ENCODE measurements at regions not wholly inside any gene's neighbourhood (a gene's known extent, or its start where the extent isn't known, plus 50 kb on each side); places are given as distances from the start of the nearest gene placed in this dataset.
A peak's percentile ranks its signal among the peaks of the same experiment; 100 is the strongest.

DNA sequence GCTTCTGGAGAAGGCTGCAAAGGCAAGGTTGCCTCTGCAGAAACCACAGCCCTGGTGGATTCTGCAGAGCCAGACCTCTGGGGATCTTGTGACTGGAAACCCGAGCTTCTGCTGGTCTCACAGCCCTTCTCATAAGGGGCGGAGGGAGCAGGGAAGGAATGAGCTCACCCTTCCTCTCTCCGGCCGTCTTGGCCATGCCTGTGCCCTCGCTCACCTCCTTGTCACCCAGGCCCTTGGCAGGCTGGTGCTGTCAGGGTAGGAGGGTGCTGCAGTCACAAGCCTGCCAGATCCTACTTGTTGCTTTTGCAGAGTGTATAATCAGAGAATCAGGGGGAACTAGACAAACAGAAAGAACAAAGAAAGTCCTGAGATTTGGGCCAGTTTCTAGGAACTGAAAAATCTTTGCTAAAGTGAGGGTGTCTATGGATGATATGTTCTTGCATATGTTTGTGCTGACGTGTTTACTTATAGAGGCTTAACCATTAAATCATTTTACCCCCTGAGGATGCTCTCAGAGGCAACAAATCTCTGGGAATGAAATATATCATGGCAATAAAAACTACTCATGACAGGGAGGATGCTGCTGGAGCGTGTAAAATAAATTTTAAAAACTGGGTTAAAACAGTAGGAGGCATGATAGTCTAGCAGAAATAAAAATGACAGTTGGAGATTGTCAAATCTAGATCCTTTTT lies 244.9 kb upstream of the SOX4 start:
- Mint-ChIP-seq H3K36me3 (ENCODE audit: unreplicated experiment) (no peaks in the 10 kb centered on the region), H3K4me3 (ENCODE audit: unreplicated experiment) (no peak overlapping the region), H3K27me3 (ENCODE audit: unreplicated experiment) (peaks cover 5% of the 10 kb centered on the region), H3K4me1 (ENCODE audit: low read depth, unreplicated experiment) (peaks cover 15% of the 10 kb centered on the region), H3K9me3 (ENCODE audit: unreplicated experiment) (no peaks in the 10 kb centered on the region), H3K27ac (ENCODE audit: unreplicated experiment) (no peak overlapping the region)
- no peak for TF ChIP-seq CTCF (IDR thresholded peaks at IDR 0.05; ENCODE audit: partially characterized antibody, unreplicated experiment)
- peak; percentile 37 for DNase-seq

- Mint-ChIP-seq H3K27ac (ENCODE audit: unreplicated experiment) (no peak overlapping the region), H3K27me3 (ENCODE audit: unreplicated experiment) (peaks cover 5% of the 10 kb centered on the region)
These were observed 243.7 kb upstream of the SOX4 start for GRCh38 chr6:21349834-21350233.

DNA sequence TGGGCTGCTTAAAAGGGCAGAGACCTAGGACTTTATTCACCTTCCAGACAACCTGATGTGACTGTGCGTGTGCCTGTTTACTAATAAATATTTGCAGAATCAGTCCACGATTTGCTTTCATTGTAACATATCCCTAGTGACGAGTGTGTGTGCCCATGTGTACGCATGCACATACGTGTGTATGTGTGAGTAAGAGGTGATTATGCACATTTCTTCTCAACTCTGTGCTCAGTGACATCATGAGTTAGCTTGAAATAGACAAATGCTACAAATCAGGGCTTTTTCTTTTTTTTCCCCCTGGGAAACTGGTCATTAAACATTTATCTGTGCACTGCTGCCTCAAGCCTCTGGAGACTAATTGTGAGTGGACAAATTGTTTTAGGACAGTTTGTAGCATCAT lies 242.6 kb upstream of the SOX4 start:
- Mint-ChIP-seq H3K36me3 (ENCODE audit: unreplicated experiment) (no peaks in the 10 kb centered on the region), H3K4me1 (ENCODE audit: low read depth, unreplicated experiment) (peaks cover 15% of the 10 kb centered on the region), H3K27me3 (ENCODE audit: unreplicated experiment) (peaks cover 2% of the 10 kb centered on the region), H3K9me3 (ENCODE audit: unreplicated experiment) (peaks cover 2% of the 10 kb centered on the region), H3K27ac (ENCODE audit: unreplicated experiment) (no peak overlapping the region), H3K4me3 (ENCODE audit: unreplicated experiment) (no peak overlapping the region)
- TF ChIP-seq CTCF (IDR thresholded peaks at IDR 0.05; ENCODE audit: partially characterized antibody, unreplicated experiment), result no peak
- DNase-seq, result no peak

More at GRCh38 chr6:21349834-21350233, 243.7 kb upstream of the SOX4 start:
- no peak for DNase-seq
- no peak for TF ChIP-seq CTCF (IDR thresholded peaks at IDR 0.05; ENCODE audit: partially characterized antibody, unreplicated experiment)
- Mint-ChIP-seq H3K4me1 (ENCODE audit: low read depth, unreplicated experiment) (peaks cover 15% of the 10 kb centered on the region), H3K9me3 (ENCODE audit: unreplicated experiment) (no peaks in the 10 kb centered on the region), H3K4me3 (ENCODE audit: unreplicated experiment) (no peak overlapping the region), H3K36me3 (ENCODE audit: unreplicated experiment) (no peaks in the 10 kb centered on the region)

DNA sequence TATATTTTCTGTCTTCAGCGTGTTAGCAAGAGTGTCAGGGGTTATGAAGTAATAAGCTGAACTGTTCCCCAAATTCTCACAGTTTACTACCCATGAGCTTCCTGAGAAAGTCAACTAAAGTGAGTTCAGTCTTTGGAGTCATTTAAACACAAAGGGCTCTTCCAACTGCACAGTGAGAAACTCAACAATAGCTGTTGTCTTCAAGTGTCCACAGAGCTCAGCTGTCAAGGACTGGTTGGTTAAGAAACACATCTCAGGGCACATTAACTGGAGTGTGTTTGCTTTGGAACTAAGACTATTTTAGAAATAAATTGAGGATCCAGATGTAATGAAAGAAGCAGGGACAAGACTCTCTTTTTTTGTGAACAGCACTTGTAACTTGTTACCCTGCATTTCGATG lies 241.4 kb upstream of the SOX4 start:
- Mint-ChIP-seq H3K27ac (ENCODE audit: unreplicated experiment) (no peak overlapping the region), H3K9me3 (ENCODE audit: unreplicated experiment) (peaks cover 4% of the 10 kb centered on the region), H3K4me3 (ENCODE audit: unreplicated experiment) (no peak overlapping the region), H3K36me3 (ENCODE audit: unreplicated experiment) (peaks cover 7% of the 10 kb centered on the region), H3K4me1 (ENCODE audit: low read depth, unreplicated experiment) (peaks cover 15% of the 10 kb centered on the region), H3K27me3 (ENCODE audit: unreplicated experiment) (peaks cover 5% of the 10 kb centered on the region)
- DNase-seq, result no peak
- no peak for TF ChIP-seq CTCF (IDR thresholded peaks at IDR 0.05; ENCODE audit: partially characterized antibody, unreplicated experiment)

DNA sequence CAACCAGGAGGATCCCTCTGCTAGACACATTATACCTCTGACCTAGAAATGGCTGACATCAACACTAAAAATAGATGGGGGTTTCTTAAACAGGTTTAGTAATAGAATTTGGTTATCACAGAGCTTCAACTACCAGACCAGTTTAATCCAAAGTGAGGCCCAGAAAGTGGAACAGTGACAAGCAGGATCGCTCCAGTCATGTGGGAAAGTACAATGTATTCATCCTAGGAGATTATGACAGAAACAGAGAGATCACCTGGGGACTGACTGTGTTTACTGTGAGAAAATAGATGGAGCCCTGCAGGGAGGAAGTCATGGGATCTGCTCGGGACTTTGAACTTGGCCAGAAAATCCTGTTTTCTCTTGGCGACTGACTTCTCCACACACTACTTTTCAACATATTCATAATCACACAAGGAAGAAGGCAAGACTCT lies 238.7 kb upstream of the SOX4 start:
- no peak for TF ChIP-seq CTCF (IDR thresholded peaks at IDR 0.05; ENCODE audit: partially characterized antibody, unreplicated experiment)
- no peak for DNase-seq
- Mint-ChIP-seq H3K27ac (ENCODE audit: unreplicated experiment) (no peak overlapping the region), H3K27me3 (ENCODE audit: unreplicated experiment) (peaks cover 3% of the 10 kb centered on the region), H3K9me3 (ENCODE audit: unreplicated experiment) (peaks cover 4% of the 10 kb centered on the region), H3K4me1 (ENCODE audit: low read depth, unreplicated experiment) (peaks cover 2% of the 10 kb centered on the region), H3K36me3 (ENCODE audit: unreplicated experiment) (peaks cover 7% of the 10 kb centered on the region), H3K4me3 (ENCODE audit: unreplicated experiment) (no peak overlapping the region)
